GM18867 (cell line): ENCODE measurements at regions not wholly inside any gene's neighbourhood (a gene's known extent, or its start where the extent isn't known, plus 50 kb on each side); places are given as distances from the start of the nearest gene placed in this dataset.
A peak's percentile ranks its signal among the peaks of the same experiment; 100 is the strongest.

Experiments used
- ATAC-seq: cut with Tn5 transposase; IDR thresholded peaks from one replicate; pipeline ENCODE4 v1.9.1; 2021; ENCODE audit warnings: mild to moderate bottlenecking, moderate library complexity; ENCODE audit not compliant: unreplicated experiment

DNA sequence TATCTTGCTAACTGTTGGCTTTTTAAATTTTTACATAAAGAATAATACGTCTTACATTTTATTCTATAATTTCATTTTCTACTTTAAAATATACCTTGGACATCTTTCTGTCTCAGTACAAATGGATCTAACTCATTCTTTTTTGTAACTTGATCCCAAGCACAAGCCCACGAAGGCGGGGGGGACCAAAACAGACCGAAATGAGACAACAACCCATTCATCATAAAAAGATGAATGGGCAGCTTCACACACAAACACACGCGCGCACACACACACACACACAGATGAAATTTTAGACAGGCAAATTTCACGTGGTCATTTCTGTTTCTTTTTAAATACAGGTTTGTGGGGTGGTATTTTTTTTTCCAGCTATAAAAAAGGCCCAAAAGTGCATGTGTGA, 271.3 kb upstream of the TOPAZ1 start:
- no peak for ATAC-seq

DNA sequence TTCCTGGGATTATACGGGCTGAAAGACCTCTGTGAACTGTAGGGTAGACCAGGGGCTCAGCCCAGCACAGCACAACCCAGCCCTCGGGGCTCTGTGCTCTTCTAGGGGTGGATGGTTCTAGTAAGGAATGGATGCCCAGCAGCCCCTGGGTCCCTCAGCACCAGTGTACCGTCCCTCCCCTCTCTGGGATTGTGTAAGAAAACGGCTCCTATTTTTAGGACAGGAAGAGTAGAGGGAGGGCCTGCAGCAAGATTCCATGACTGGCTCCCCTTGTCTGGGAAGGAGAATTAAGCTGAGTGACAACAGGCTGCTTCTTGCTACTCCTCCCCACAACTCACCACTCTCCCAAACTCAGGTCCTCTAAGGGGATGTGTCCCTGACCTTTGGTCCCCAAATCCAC, 270.8 kb upstream of the TOPAZ1 start:
- no peak for ATAC-seq

DNA sequence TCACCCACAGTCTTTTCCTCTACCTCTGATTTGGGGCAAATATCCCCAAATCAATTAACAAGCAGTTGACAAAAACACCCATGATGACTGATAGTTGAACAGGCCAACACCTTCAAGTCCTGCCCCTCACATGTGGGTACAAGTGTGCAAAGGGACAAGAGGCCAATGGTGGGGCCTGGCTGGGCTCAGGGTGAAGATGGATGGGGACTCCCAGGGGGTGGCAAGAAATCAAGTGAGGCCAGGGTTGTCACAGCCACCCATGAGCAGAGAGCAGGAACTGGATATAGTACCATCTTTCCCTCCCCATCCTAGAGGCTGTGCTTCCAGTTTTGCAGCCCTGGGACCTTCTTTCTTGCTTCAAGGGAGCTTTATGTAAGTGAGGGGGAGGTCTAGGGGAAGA, 270.2 kb upstream of the TOPAZ1 start:
- no peak for ATAC-seq

DNA sequence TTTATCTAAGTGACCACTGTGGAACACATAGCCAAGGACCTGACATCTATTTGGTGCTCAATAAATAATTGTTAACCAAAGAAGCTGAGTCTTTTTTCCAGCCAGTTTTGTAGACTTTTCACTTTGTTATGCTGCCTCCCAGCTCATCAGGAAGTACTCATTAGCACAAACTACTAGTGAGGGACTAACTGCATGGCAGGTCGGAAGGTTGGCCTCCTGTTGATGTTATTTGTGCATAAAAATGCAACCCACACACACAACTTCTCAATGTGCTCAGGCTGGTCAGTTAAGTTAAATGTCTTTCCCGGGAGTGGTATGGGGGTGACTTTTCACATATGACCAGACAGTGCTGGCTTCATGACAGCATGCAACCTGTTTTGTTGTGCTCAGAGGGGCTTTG, 263.0 kb upstream of the TOPAZ1 start:
- ATAC-seq, result no peak

DNA sequence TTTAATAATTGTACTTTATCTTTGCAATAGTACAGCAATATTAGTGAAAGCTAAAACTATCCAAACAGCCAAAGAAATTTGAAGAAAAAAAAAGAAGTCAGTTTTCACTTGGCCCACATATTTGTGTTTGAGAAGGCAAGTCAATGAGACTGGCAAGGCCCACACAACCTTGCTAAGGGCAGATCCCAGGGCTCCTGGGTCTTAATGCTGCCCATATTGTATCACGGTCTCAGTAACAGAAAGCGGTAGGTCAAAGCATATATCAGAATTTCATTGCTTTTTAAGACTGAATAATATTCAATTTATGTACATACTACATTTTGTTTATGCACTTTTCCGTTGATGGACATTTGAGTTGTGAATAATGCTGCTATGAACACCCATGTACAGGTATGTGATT, 262.0 kb upstream of the TOPAZ1 start:
- ATAC-seq, result no peak

DNA sequence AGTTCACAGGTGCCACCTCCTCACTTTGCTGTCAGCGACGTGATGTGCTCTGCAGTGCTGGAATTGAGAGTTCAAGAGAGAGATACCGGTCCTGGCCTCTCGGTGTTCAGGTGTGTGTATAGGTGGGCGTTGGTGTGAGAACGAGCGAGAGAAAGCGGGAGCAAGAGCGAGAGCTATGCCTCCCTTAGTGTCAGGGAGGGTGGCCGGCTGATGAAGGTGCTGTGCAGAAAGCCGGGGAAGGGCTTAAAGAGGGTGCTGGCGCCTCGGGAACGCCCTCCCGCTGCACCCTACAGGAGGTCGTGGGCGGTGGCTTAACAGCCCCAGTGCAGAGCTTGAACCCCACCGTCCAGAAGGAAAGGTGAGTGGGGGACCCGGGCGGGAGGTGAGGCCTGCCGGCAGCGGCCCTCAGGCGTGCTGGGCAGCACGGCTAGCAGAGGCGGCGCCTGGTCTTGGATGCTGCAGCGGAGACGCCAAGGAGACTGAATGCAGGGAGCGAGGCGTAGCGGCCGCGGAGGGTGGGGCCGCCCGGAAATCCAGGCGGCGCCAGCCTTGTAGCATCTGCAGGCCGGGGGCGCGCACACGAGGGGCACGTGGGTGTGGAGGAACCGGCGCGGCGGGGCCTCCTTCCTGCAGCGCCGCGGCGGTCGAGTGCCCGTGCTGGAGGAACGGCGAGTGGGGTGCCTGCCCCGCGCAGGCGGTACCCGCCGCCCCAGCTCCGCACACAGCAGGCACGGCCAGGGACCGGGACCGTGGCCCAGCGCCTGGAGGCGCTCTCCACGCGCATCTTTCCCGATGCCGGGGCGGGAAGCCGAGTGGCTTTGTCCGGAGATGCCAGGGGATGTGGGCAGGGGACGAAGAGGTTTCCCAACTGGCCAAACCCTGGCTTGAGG, 246.8 kb upstream of the TOPAZ1 start:
- no peak for ATAC-seq

DNA sequence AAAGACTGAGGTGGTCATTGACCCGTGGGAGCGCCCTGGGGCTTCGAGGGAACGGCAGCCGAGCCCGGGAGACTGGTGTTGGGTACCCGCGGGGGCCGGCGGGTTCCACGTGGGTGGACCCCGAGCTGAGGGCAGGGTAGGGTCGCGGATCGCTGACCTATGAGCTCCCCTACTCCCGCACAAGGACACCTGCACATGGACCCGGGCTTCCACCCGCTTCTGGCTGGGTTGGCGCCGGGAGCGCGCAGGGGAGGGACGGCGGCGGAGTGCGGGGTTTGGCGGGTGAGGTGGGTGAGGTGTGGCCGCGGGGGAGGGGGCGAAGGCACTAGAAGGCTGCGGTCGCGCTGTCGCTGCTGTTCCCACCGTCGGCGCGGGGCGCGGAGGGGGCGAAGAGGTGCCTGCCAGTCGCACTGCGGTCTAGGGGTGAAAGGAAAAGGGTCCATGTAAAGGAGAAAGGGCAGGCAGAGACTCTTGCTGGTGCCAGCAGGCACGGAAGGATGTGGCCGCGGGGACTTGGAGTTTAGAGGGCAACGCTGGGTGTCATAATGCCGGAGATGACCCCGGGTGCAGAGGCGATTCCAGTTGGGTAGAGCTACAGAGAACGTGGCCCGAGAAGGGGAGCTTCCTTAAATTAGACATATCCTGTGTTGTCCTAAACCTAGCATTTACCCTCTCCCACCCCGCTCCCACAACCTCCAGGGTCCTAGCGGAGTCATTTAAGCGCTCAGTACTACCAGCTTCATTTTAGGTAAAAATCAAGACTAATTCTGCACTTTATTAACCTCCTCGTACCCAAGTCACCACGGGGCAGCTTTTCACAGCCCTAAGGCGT, 245.9 kb upstream of the TOPAZ1 start:
- ATAC-seq, result no peak

DNA sequence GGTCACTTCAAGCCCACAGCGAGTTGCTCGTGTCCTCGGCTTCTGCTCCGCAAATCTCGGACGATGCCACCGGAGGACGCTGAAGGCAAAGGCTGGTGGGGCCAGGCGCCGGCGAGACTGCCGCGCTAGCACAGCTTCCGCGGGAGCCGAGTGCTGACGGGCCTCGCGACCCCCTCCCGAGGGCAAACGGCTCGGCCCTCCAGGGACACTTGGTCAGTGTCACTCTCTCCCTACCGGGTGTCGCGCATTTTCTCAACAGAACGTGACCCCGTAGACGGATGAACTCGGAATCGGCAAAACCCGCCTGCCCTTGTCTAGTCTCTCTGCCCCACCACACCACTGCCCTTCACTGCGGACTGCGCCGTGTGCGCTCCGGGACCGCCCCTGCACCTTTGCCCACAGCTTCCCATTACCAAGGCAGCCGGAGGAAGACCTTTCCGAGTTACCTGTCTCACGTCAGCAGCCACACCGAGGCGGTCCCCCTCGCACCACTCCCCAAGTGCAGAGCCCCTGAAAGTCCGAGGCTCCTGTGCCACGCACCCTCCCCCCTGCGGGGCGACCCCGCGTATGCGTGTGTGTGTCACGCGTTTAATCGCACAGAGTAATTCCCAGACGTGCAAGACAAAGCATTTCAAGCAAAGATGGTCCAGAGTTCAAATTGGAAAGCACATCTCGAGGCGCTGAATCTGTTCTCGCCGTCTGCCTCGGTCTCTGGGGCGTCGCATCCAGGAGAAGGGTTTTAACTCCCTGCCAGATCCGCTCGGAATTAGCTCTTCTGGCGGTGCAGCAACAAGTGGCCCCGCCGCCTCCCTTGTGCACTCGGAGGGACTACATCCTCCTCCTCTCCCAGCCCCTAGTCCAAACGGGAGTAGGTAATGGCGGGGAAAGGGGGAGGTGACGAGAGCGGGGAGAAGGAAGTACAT, 245.0 kb upstream of the TOPAZ1 start:
- peak; percentile 32 for ATAC-seq

DNA sequence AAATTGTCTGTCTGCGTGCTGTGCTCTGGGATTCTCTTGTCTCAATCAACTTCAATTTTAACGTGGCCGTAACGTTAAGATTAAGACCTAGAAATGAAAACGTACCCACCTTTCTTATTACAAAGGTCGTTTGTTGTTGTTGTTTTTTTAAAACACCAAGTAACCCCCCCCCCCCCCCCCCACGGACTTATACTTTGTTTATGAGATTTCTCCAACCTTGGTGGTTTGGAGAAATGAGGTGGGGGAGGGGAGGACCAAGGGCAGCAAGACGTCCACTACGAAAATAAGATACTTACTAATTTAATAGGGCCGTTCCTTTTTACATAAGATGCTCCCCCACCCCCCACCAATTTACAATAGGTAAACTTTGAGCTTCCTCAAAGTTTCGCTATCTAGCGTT, 244.4 kb upstream of the TOPAZ1 start:
- ATAC-seq, result no peak

DNA sequence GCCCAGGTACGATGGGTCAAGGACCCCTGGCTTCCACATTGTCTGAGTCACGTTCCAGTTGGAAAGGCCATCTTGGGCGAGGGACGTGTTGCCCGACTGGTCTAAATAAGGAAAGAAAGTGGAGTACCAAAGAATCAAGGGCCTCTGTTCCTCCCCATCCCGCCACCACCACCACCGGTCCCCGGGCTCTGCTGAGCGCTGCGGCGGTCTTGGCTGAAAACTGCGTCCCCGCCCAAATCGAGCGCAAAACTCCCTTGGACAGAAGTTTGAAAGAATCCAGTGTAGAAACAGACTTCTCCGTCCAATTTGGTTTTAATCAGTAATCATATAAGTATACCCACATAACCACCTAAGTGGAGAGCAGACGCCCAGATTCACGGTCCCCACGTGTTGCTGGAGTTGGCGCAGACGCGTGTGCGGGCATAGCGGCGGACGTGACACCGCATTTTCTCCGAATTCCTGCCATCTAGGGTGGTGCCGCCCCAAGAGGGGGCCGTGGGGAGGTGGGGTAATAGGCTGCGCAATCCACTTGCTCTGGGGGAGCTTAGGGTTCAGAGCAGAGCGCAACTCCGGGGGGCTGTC, 243.8 kb upstream of the TOPAZ1 start:
- no peak for ATAC-seq

DNA sequence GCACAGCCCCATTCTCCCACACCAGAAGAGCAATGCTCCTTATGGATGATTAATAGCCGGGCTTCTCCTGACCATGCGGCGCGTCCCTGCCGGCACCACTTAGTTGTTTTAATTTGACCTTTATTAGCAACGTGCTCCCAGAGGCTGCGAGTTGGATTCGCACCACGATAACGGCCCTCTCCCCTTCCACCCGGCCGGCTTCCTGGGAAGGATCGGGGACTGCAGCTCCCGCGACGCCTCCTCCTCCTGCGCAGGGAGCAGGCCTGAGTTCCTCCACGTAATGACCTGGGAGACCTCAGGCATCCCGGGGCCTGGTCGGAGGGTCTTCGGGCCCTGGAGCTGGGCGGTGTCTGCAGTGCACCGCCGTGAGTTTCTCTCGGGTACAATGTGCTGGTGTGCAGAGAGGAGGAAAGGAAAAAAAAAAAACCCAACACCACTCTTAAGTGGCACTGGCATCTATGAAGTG, 243.3 kb upstream of the TOPAZ1 start:
- ATAC-seq, result no peak

DNA sequence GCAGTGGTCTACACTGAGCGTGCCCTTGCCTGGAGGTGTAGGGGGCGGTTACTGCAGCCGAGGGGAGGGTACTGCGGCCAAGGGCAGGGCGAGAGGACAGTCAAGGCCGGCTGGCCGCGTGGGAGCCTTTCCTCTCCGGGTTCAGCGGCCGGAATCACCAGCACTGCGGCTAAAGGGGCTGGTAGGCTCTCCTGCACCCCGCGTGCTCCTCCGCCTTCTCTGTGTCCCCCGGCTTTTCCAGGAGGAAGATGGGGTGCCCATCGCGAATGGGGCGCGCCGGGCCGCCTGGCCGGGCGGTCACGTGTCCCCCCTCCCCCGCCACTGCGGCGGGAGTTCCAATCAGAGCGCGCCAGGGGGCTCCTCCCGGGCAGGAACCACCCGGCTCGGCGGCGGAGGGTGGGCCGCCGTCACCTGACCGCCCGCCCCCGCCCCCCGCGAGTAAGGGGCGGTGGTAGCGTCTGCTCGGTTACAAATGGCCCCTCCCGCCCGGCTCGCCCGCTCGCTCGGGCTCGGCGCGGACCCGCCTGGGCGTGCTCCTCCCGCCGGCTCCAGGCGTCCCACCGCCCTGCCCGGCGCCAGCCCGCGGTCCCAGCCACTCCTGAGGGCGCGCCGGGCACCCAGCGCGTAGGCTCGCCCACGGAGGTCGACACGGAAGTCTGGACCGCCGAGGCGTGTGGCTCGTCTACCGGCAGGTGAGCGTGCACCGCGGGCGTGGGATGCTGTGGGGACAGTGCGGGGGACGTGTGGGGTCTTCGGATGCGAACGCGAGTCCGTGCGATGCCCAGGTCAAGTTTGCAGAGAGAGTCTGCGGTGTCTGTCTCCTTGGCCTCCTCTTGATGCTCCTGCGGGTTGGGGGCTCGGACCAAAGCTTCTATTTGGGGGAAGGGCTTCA, 242.6 kb upstream of the TOPAZ1 start:
- ATAC-seq, result peak; percentile 33

DNA sequence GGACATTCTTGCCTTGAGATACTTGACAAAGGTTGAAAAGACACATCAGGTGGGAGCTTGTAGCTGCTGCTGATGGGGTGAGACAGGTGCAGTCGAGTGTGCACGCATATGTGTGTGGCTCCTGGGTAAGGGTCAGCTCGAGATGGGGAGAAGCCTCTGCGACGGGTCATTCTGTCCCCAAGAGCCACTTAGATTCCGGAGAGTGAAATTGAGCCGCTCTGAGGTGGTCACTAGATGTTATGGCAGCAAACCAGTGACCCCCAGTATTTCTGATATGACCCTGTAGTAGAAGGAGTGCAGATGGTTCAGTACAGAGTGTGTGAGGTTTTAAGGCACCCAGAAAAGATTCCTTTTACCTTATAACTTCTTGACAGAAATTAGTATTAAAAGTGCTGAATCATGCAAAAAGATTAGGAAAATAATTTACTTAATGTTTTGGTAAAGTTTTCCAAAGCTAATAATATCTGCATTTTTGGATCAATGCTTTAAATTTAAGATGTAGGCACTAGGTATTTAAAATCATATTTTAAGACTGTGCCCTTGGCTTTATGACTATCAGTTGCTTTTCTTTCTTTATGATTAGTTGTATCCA, 241.9 kb upstream of the TOPAZ1 start:
- no peak for ATAC-seq

DNA sequence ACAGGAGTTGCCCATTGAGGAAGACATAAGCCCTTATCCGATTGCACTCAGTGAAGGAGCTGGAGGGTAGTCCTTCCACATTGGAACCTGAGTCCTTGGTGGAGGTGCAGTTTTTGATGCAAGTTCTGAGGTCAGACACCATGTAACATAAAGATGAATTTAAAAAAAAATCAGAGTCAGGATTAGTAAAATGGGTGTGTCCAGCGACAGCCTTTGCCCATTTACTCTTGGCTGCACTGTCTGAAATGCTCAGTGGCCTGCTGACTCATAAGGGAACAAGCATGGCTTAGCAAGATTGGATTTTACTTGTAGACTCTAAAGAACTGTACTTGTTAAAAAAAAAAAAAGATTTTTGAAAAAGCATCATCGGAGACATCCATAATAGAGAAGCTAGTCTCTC, 241.1 kb upstream of the TOPAZ1 start:
- no peak for ATAC-seq

DNA sequence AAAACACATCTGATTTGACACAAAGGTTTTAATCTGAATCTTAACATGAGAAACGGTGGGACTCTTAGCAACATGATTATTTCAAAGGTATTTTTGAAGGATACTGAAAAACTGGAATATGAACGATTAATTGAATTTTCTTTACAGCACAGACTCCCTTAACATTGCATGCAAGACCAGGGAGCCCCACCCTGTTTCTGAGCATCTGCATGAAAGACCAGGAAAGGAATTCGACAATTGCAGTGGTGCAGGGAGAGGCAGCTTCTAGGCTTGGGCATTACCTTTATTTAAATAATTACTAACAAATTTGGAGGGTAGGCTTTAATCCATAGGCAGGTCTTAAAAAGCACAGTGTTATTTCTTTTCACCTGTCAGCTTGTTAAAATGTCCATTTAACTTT, 240.6 kb upstream of the TOPAZ1 start:
- no peak for ATAC-seq

DNA sequence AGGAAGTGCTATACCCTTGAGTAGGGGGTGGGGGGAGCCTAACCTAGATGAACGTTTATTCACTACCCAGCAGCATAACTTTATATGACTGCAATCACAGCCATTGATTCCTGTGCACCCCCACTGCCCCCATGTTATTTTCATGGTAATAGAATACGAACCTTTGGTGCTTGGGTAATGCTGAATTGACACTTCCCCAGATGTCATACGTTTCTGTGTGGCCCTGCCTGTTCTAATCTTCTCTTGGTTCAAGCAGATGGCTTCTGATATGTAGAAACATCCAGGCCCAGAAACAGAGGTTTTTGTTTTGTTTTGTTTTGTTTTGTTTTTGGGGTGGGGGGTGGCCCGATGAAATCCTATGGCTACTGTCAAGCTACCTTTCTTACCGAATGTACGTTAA, 237.9 kb upstream of the TOPAZ1 start:
- ATAC-seq, result no peak

DNA sequence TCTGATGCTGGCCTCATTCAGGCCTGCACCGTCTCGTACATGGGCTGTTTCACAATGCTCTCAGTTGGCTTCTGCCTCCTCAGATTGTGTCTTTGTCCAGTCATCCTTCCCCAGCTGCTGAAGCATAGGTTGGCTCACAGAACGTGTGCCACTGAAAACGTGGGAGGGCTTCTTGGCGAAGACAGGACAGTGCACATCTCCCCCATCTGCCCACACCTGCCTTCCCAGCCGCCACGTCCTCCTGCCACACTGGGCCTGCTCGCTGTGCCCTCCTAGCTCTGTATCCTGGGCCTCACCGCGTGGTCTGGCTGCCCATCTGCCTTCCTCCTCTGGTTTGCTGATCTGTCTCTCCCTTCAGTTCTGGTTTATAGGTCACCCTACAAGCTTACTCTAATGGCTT, 230.0 kb upstream of the TOPAZ1 start:
- no peak for ATAC-seq

DNA sequence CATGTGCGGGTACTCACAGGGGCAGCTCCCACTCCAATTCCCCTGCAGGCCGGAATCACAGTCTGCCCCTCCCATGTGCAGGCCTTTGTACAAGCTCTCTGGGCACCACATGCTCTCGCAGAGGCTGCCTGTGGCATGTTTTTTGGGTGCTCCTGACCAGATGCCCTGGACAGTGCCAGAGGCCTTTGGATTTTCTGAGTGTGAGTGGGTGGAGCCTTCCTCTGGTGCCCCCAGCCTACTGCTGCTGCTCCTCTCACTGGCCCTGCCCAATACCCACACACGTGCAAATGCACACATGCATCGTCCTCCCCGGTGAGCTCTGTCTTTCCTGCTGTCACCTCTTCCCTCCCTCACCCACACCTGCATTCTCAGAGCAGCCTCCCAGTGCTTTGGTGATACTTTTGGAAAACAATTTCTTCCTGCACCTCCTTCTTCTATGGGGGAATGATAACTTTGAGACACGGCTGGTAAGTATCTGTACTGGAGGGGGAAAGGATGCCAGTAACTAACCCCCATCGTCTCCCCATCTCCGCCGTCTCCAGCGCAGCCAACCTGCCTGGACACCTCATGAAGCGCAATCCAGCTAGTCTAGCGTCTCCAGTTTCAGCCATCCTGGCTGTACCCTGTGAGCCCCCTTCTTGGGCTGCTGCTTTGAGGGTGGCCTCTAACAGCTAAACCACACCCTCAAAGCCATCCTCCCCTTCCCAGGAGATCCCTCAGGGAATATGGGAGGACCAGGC, 229.4 kb upstream of the TOPAZ1 start:
- ATAC-seq, result no peak

DNA sequence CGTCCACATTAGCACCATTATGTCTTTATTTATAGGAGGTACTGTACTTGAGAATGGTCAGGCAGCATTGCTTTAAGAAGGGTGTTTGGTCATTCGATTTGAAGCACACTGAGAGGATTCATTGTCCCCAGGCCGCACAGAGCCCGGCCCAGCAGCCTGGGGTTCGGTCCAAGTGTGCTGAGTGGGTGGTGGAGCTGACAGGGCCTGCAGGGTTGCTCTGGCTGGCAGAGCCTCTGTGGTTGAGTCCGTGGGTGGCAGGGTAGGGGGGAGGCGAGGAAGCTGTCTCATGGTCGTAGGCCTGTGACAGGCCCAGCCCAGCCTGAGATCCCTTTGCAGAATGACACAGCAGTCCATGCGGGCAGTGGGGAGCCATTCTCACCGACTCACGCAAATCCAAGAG, 227.7 kb upstream of the TOPAZ1 start:
- no peak for ATAC-seq
